RKO (cell line): ENCODE measurements at regions not wholly inside any gene's neighbourhood (a gene's known extent, or its start where the extent isn't known, plus 50 kb on each side); places are given as distances from the start of the nearest gene placed in this dataset.
"Not testable (repeated sequence)": the region's sequence is repeated elsewhere in the genome, so short reads cannot be mapped to it uniquely, and the experiment has no call there.

Experiments used
- DNase-seq: peaks from one replicate; pipeline ENCODE4 v3.0.0-alpha.2; 2016; ENCODE audit warnings: low spot score

DNA sequence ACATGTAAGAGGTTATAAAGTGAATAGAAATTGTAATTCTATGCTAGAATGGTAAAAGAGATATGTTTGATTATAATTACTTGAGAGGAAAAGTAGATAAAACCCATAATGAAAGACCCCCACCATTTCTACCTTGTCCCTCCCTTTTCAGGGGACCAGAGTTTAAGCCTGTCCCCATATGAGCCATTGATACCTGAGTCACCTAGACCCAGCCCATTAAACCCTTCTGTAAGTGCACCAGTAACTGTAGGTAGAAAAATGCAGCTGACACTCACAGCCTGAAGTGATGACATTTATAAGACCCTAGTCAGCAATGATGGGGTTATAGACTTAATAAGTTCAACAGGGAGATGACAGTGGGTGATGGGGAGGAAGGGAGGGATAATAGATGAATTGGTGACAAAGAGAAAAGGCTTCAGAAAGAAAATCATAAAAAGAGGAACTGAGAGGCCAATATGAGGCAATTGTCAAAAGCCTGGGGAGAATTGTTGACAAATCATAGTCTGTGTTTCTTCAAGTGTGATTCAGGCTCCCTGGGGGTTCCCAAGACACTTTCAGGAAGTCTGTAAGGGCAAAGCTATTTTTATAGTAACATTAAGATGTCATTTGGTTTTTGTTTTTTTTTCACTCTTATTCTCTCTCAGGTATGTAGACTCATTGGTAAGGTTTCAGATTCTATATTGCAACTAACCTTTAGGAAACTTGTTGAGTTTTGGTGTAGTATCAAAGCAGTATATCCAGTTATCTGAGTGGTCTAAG is 544.2 kb downstream of the SATB2 start:
- DNase-seq, result no peak

GRCh38 chr2:198909525-198910267 is 548.0 kb downstream of the SATB2 start:
- no peak for DNase-seq

DNA sequence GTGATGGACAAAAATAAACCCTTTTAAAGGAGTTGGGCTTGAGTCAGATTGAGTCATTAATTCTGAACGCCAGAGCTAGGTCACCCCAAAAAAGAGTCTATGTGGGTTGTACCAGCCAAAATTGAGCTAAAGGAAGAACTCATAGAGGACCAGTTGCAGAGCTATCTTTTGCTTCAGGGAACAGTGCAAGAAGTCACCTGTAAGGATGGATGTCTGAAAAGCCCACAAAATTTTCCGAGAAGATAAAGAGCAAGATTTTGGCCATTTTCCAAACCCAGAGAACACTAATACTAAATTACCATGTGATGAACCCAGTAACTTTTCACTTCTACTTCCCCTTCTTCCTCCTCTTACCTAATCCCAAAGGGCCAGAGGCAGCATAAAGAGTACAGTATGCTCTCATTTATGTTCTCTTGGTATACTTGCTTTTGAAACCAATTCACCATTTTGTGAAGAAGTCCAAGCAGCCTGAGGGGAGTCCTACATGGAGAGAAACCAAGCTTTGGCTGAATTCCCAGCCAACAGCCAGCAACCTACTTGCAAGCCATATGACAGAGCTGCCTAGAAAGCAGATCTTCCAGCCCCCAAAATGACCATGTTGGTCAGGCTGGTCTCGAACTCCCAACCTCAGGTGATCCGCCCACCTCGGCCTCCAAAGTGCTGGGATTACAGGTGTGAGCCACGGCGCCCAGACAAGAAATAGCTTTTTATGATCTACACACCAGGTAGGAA is 551.7 kb downstream of the SATB2 start:
- peak; percentile 1 for DNase-seq

DNA sequence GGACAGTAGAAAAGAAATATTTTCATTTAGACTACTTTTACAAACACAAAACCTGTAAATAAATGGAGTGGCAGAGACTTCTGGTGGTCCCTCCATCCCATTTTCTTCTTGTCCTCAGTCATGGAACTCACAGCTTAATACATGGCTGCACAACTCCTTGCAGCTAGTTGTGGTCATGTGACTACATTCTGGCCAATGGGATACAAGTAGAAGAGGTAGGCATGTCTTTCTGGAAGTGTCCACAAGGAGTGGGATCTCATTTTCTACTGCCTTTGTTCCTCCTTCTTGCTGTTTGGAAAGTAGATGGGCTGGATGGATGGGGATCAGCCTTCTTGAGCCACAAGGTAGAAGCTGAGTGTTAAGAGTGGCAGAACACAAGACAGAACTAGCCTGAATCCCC is 555.8 kb downstream of the SATB2 start:
- peak; percentile 10 for DNase-seq

GRCh38 chr2:198900141-198900540 is 557.6 kb downstream of the SATB2 start:
- no peak for DNase-seq

- DNase-seq, result no peak
Measured at GRCh38 chr2:198890490-198890889, 567.2 kb downstream of the SATB2 start.

- DNase-seq, result no peak
Measured at GRCh38 chr2:198883604-198884003, 574.1 kb downstream of the SATB2 start.

DNA sequence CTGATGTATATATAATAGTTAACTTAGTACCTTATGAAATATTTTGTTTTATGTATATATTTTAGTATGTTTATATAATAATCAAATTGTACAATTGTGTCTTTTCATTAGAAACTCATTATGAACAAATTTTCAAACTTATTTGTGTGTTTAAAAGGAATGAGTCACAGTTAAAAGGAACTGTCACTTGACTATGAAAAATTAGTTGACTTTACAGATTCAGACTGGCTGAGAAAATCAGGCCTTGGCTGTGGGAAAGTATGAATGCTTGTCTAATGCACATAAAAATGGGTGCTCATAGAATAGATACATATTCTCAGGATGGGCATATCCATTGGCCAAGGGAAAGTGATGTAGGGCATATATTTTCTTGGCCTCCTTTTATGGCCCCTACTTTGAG is 576.8 kb downstream of the SATB2 start:
- no peak for DNase-seq

- DNase-seq, result no peak
Measured at GRCh38 chr2:198880421-198880820, 577.3 kb downstream of the SATB2 start.

GRCh38 chr2:198874472-198874858 is 583.3 kb downstream of the SATB2 start:
- DNase-seq, result no peak

DNA sequence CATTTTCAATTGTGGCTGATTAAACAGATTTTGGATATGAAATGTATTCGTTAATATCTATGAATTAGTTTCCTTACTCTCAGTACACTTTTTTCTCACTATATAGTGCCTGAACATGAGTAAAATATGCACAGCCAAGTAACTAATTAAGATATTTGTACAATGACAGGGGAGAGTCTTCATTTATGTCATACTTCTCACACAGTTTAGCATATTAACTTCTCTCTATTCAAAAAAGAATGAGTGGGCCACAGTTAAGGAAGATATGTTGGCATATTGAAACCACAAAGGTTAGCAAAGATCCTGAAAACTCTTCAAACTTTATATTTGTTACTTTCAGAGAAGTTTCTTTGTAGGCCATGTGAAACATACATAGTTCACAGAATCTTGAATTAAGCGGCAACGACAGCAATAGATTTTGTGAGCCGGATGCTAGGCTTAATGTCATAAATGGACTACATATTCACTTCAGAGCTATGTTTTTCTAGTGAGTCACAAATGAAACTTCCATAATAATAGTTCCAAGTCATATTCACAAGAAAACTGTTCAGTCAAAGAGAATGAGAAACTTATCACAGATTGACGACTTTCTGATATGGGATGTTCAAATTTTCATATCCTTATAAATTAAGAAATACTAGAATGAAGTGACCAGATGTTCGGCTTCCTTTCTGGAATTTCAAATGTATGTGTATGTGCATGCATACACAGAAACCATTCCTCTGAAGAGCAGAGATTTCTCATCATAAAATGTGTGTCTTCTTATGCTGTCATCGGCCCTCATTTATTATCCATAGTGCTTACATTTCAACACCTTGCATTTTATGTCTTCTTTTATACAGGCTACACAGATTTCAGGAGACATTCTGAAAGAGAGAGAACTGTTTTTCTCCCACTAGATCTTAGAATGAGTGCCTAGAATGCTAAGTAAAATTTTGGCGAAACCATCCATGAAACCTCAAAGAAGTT is 584.0 kb downstream of the SATB2 start:
- DNase-seq, result no peak

GRCh38 chr2:198863655-198864054 is 594.1 kb downstream of the SATB2 start:
- DNase-seq, result no peak

GRCh38 chr2:198861080-198861479 is 596.7 kb downstream of the SATB2 start:
- no peak for DNase-seq

DNA sequence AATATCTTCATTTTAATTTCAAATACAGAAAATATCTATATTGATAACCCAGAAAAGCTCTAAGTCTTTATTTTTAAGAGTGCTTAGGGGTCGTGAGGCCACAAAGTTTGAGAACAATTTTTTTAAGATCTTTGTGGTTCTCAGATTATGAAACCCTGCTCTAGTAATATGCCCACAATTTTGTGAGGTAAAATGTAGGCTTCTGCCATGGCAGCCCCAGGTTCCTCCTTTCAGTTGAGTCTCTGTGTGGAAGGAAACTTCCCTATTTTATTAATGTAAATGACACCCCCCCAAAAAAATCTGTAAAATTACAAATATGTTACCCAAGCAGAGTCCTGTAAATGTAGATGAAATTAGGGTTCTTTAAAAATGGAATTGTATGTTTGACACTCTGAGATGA is 600.5 kb downstream of the SATB2 start:
- DNase-seq, result no peak

DNA sequence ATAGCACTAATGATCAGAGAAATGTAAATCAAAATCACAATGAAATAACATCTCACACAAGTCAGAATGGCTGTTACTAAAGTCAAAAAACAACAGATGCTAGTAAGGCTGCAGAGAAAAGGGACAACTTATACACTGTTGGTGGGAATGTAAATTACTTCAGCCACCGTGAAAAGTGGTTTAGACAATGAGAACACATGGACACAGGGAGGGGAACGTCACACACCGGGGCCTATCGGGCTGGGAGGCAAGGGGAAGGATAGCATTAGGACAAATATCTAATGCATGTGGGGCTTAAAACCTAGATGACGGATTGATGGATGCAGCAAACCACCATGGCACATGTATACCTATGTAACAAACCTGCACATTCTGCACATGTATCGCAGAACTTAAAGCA is 602.0 kb downstream of the SATB2 start:
- not testable (repeated sequence) for DNase-seq

DNA sequence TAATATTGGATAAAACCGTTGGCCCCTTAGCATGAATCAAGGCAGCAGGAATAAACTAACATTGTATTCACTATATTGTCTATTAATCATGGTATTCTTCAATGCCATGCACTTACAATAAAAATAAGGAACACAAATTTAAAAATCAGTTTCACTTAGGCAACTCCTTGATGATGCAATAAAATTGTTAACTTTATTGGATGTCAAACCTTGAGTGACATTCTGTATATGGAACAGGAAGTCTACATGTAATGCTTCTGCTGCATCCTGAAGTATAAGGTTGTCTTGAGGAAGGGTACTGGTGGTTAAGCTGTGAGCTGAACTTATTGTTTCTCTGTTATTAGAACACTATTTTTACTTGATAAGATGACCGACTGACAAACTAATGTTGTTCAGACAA is 605.5 kb downstream of the SATB2 start:
- no peak for DNase-seq

GRCh38 chr2:198825534-198825933 is 632.2 kb downstream of the SATB2 start:
- no peak for DNase-seq

GRCh38 chr2:198817536-198817935 is 640.2 kb downstream of the SATB2 start:
- no peak for DNase-seq

GRCh38 chr2:198815626-198816025 is 642.1 kb downstream of the SATB2 start:
- DNase-seq, result no peak

DNA sequence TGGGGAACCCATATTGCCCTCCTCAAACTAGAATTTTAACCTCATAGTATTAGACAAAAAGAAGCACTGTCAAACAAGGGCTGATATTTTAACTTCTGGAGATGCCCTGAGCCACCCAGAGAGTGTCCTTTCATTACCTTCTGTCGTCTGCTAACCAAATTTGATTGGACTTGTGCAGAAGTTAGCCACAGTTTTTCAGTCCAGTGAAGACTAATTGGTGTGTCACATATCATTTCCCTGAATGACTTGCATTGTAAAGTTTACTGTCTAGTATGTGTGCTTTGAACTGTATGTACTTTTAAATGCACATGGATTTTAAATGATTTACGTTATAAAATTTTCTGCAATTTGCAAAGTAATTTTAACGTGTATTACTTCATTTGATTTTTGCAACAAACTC is 646.5 kb downstream of the SATB2 start:
- no peak for DNase-seq

GRCh38 chr2:198809976-198810375 is 647.8 kb downstream of the SATB2 start:
- no peak for DNase-seq

DNA sequence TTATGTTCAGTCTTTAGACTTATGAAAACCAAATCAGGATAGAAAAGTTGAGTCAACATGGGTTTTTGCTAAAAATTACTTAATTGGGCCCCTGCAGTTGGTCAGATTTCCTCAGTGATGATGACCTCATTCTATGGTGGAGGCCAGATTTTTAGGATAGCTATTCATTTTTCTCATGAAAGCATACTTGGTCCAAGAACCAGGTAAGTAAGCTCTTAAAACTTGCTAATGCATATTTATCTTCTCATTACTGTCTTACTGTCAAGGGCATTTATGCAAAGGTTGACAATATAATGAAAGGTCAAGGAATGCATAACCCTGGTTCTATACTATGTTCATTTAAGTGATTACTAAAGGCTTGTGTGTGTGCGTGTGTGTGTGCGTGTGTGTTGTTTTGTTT is 650.6 kb downstream of the SATB2 start:
- DNase-seq, result no peak
